Ovary (tissue), 7 donors: ENCODE measurements at regions not wholly inside any gene's neighbourhood (a gene's known extent, or its start where the extent isn't known, plus 50 kb on each side); places are given as distances from the start of the nearest gene placed in this dataset.

Experiments
- DNase-seq, 5 donors: peaks; one replicate each; pipeline ENCODE4 v3.0.0-alpha.2; 2019 to 2020
- H3K27ac ChIP-seq, 2 donors: fragments of 200-600 bp; one replicate each; pipeline versions ENCODE4 v1.5.1 to v1.8.0; 2019 to 2022
- H3K27me3 ChIP-seq: fragments of 200-600 bp; one replicate; pipeline ENCODE4 v1.8.0; 2022
- H3K36me3 ChIP-seq: fragments of 200-600 bp; sonication (generic); one replicate; pipeline ENCODE4 v1.5.1; 2019
- H3K4me1 ChIP-seq: one replicate; pipeline ENCODE4 v1.8.1; 2013; ENCODE audit warnings: mild to moderate bottlenecking, moderate library complexity; ENCODE audit not compliant: insufficient read depth
- H3K4me3 ChIP-seq: fragments of 200-600 bp; sonication (generic); one replicate; pipeline ENCODE4 v1.5.1; 2017
- H3K9me3 ChIP-seq, 2 donors: fragments of 200-600 bp in 1 of 2; sonication (generic) in 1 of 2; one replicate each; pipeline versions ENCODE4 v1.5.1 to v1.8.1; 2013 to 2019; ENCODE audit warnings: mild to moderate bottlenecking in 1 of 2, moderate library complexity in 1 of 2
- EP300 ChIP-seq: sonication (generic); formaldehyde crosslinking; IDR thresholded peaks from one replicate; pipeline ENCODE4 v1.6.1; 2017; ENCODE audit warnings: antibody characterized with exemption
- POLR2A ChIP-seq: fragments of 450-650 bp; IDR thresholded peaks from one replicate; pipeline ENCODE4 v1.6.1; 2017; ENCODE audit warnings: antibody characterized with exemption, mild to moderate bottlenecking, moderate library complexity
- WGBS, 3 donors: extraction: QIAGEN DNeasy Blood & Tissue Kit in 1 of 3; methylation state at CpG; one replicate each; pipeline versions ENCODE4 v1.1.5 to v1.1.7; 2013 to 2017; 5-methylcytosine and 5-hydroxymethylcytosine counted together
- intact Hi-C, 4 donors: fragments of 100-400 bp; cut with DNase I; formaldehyde crosslinking; loops; one replicate each; pipeline versions ENCODE4 v1.11.0 to v1.15.1; 2022 to 2023
- TF ChIP-seq, protein P1 (sequence below), 3 donors: fragments of 450-650 bp in 2 of 3; fragments of 200-600 bp in 1 of 3; IDR thresholded peaks; one replicate each; pipeline versions ENCODE4 v1.5.1 to v1.8.0; 2016 to 2022; ENCODE audit warnings: antibody characterized with exemption in 3 of 3, mild to moderate bottlenecking in 1 of 3
- donor health status: DM: no; HTN: no; CAD: no; lungs with moderate emphysema.
- donor health status: DM: no; HTN: no; CAD: no.
- donor health status: Bipolar disorder and iron deficiency.
- donor health status: DM: no; HTN: no; CAD: no.
- donor health status: DM: yes; HTN: yes; CAD: no.

DNA sequence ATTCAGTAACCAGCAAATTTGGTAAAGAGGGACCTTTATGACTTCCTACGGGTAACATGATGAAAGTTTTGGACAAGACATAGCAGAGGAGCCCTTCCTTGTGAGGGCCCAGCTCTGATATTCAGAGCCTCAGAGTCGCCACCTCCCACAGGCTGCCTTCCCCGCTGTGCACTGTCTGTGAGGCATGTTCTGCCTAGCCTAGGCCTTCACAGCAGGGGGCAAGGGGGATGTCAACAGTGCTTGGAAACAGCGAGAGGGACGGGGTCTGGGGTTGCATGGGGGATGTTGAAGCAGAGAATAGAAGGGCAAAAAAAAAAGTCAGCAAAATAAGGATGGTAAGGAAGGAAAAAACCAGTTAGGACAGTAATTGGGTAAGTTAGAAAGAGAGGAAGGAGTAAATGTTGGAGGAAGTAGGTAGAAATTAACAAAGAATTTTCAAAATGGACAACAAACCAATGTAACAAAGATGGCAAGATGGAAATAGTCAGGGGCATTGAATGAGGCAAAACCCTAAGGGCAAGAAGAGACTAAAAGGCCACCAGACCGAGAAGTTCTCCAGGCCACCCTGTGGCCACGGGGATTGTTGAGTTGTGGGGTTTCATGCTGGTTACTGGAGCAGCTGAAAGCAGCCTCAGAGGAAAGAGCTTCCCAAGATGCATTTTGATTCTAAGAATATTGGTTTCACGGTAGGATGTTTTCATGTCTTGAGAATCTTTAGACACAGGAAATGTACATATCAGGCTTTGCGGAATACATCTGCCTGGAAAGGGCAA lies 139.8 kb downstream of the LY86 start:
- TF ChIP-seq EP300 (no peak), POLR2A (no peak)
- TF ChIP-seq, protein P1, sequence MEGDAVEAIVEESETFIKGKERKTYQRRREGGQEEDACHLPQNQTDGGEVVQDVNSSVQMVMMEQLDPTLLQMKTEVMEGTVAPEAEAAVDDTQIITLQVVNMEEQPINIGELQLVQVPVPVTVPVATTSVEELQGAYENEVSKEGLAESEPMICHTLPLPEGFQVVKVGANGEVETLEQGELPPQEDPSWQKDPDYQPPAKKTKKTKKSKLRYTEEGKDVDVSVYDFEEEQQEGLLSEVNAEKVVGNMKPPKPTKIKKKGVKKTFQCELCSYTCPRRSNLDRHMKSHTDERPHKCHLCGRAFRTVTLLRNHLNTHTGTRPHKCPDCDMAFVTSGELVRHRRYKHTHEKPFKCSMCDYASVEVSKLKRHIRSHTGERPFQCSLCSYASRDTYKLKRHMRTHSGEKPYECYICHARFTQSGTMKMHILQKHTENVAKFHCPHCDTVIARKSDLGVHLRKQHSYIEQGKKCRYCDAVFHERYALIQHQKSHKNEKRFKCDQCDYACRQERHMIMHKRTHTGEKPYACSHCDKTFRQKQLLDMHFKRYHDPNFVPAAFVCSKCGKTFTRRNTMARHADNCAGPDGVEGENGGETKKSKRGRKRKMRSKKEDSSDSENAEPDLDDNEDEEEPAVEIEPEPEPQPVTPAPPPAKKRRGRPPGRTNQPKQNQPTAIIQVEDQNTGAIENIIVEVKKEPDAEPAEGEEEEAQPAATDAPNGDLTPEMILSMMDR (IDR thresholded peaks at IDR 0.05), result no peak
- no peaks in the 10 kb centered on the region for H3K27me3 ChIP-seq
- peaks cover 6% of the 10 kb centered on the region for H3K4me1 ChIP-seq
- no peak overlapping the region for H3K4me3 ChIP-seq
- DNase-seq, result no peak
- H3K9me3 ChIP-seq, result no peaks in the 10 kb centered on the region
- intact Hi-C loops, result loop anchor here in 2 of 4 donors (10.0 kb wide), 2 partner anchors 356 to 516 kb away; no protein-coding TSS in a partner anchor
- WGBS, 3 donors, result 90 to 91% (median 90%) methylated on average over 9 of the region's 9 CpGs
- H3K27ac ChIP-seq, result no peak overlapping the region
- no peaks in the 10 kb centered on the region for H3K36me3 ChIP-seq

DNA sequence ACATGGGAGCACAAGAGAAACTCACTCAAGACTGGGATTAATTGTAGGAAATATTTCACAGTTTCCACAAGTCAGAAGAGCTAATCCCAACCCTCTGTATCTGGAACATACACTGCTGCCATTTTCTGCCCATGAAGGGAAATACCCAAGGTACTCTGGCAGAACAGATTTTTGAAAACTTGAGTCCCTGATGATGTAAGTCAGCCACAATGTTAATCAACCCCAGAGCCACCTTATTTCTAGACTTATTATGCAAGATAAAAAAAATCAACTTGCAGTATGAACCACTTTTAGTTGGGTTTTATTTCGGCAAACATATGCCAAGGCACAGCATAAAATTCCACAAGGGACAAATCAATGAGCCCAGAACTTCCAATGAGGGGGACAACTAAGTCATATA lies 141.5 kb downstream of the LY86 start:
- WGBS, 3 donors, result 51 to 96% (median 91%) methylated on average over 1 of the region's 1 CpG
- Histone ChIP-seq H3K9me3 (no peaks in the 10 kb centered on the region), H3K27ac (no peak overlapping the region), H3K27me3 (no peaks in the 10 kb centered on the region), H3K36me3 (no peaks in the 10 kb centered on the region), H3K4me1 (peaks cover 2% of the 10 kb centered on the region), H3K4me3 (no peak overlapping the region)
- no peak for DNase-seq
- intact Hi-C loops, result loop anchor here in 2 of 4 donors (10.0 kb wide), 2 partner anchors 355 to 515 kb away; no protein-coding TSS in a partner anchor
- TF ChIP-seq POLR2A (no peak), EP300 (no peak)
- TF ChIP-seq, protein P1 (IDR thresholded peaks at IDR 0.05), result no peak

DNA sequence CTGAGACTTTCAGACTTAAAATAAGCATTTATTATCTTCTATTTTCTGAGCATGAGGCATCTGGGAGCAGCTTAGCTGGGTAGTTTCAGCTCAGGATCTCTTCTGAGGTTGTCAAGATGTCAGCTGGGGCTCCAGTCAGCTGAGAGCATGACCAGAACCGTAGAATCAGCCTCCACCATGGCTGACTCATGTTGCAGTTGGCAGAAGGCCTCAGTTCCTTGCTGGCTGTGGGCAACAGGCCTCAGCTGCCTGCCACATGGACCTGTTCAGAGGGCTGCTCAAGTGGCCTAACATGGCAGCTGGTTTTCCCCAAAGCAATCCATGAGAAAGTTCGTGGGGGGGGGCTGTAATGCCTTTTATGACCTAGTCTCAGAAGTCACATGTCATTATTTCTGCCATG lies 142.3 kb downstream of the LY86 start:
- intact Hi-C loops, result no loop called here
- Histone ChIP-seq H3K9me3 (no peaks in the 10 kb centered on the region), H3K4me1 (no peaks in the 10 kb centered on the region), H3K27ac (no peak overlapping the region), H3K4me3 (no peak overlapping the region), H3K36me3 (no peaks in the 10 kb centered on the region), H3K27me3 (no peaks in the 10 kb centered on the region)
- WGBS, 3 donors, result 47 to 51% (median 49%) methylated on average over 2 of the region's 2 CpGs
- DNase-seq, result no peak
- TF ChIP-seq, protein P1 (IDR thresholded peaks at IDR 0.05), result no peak
- TF ChIP-seq EP300 (no peak), POLR2A (no peak)

DNA sequence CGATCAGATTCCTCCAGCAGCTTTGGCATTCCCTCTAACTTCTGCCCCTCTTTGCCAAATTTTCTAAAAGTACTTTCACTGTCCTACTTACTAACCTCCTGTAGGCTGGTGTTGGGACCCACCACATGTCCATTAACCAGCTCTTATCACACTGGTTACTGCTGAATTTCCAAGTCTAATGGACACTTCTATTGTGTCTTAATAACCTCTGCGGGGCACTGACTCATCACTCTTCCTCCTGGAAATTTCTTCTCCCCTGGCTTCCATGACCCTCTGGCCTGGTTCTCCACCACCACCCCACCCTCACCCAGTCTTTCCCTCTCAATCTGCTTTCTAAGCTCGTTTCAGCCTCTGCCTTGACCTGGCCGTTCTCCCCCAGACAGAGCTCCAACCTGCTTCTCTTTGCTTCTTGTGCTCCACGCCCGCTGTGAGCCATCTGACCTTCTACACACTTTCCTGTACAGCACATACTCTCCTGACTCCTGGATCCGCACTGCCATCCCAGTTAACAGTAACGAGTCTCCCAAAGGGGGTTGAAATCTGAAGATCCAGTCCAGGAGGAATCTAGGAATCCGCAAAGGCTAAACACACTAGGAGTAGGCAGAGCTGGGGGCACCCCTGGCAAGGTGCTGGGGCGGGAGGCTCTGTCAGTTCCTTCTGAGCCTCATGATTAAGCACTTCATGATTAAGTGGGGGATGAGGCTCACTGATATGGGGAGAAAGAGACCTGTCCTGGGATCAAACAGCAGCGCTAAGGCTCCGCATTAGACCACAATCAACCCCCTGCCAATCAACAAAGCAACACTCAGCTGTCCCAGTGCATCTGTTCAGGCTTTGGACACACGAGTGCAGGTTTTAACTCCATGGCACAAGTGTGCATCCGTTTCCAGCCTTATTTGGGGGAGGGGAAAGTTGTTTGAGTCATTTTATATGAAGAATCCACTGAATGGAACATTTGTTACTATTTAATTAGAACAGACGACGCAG lies 146.3 kb downstream of the LY86 start:
- Histone ChIP-seq H3K27me3 (no peaks in the 10 kb centered on the region), H3K27ac (no peak overlapping the region), H3K4me1 (peaks cover 6% of the 10 kb centered on the region), H3K9me3 (no peaks in the 10 kb centered on the region), H3K36me3 (no peaks in the 10 kb centered on the region), H3K4me3 (no peak overlapping the region)
- intact Hi-C loops, result no loop called here
- 76 to 81% (median 76%) methylated on average over 16 of the region's 16 CpGs for WGBS, 3 donors
- DNase-seq, result no peak
- no peak for TF ChIP-seq POLR2A
- TF ChIP-seq, protein P1 (IDR thresholded peaks at IDR 0.05), result no peak
- TF ChIP-seq EP300, result no peak
